EL (cell line): ENCODE measurements at regions not wholly inside any gene's neighbourhood (a gene's known extent, or its start where the extent isn't known, plus 50 kb on each side); places are given as distances from the start of the nearest gene placed in this dataset.

Experiments used
- DNase-seq: peaks from one replicate; pipeline ENCODE4 v3.0.0-alpha.2; 2016

DNA sequence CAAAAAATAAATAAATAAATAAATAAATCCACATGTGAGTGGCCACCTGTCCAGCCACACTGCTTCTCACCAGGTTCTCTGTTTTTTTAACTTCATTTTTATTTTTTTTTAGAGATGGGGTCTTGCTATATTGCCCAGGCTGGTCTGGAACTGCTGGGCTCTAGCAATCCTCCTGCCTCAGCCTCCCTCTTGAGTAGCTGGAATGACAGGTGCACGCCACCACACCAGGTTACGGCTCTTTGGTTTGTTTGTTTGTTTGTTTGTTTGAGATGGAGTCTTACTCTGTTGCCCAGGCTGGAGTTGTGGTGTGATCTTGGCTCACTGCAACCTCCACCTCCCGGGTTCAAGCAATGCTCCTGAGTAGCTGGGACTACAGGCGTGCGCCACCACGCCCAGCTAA, 94.5 kb upstream of the CACNA1A start:
- DNase-seq, result no peak

DNA sequence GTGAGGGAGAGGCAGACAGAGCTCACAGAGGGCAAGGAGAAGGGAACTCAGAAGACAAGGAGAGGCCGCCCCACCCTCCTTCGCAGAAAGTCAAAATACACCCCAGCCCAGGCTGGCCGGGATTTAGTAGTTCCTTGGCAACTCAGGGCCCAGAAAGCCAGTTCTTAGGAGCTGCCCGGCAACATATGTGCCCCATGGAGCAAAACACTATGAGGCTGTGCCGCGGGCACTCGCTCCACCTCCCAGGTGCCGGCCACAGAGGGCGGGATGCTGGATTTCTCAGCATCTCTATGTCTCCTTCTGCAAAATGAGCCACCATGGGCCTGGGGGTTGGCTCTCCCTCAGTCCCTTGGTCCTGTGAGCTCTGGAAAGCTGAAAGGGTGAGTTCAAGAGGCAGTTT, 93.8 kb upstream of the CACNA1A start:
- no peak for DNase-seq

DNA sequence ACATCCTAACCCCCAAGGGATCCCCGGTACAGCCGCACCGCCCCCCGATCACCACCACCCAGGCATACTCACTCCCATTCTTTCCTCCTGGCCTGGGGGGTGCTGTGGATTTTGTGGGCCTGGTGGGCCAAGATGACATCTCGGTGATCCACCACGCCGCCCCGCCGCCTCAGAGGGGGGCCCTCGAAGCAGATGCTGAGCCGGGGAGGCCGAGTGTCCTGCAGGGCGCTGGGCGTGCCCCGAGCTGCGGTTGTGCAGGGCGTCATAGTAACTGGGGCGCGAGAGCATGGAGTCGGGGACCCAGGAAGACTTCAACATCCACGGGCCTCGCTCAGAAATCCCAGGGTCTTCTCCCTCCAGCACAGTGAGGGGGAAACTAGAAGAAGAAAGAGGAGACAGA, 93.4 kb upstream of the CACNA1A start:
- DNase-seq, result no peak

DNA sequence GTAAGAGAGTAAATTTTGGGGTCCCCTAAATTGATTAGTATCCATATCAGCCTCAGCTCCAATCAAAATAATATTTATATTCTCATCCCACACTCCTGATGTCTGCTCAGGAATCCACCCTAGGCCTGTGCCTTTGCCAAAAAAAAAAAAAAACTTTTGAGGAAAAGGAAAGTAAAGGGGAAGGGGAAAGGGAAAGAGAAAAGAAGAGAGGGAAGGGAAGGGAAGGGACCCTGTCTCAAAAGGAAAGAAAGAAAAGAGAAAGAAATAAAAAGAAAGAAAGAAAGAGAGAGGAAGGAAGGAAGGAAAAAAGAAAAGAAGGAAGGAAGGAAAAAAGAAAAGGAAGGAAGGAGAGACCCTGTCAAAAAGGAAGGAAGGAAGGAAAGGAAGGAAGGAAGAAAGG, 91.8 kb upstream of the CACNA1A start:
- no peak for DNase-seq

DNA sequence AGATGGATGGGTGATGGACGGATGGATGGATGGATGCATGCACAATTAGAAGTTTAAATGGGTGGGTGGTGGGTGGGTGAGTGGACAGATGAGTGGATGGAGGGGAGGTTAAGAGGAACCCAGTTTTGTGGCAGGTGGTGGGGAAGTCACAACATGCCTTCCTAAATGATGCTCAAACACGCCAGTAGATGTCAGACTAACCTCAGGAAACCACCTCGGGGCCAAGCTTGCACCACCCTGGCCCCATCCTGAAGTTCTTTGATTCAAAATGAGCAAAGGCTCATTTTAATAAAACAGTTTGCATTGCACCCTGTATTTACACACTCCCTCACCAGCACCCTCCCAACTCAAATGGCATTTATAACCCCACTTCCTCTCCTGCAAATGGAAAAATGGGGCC, 91.4 kb upstream of the CACNA1A start:
- DNase-seq, result peak; percentile 73

DNA sequence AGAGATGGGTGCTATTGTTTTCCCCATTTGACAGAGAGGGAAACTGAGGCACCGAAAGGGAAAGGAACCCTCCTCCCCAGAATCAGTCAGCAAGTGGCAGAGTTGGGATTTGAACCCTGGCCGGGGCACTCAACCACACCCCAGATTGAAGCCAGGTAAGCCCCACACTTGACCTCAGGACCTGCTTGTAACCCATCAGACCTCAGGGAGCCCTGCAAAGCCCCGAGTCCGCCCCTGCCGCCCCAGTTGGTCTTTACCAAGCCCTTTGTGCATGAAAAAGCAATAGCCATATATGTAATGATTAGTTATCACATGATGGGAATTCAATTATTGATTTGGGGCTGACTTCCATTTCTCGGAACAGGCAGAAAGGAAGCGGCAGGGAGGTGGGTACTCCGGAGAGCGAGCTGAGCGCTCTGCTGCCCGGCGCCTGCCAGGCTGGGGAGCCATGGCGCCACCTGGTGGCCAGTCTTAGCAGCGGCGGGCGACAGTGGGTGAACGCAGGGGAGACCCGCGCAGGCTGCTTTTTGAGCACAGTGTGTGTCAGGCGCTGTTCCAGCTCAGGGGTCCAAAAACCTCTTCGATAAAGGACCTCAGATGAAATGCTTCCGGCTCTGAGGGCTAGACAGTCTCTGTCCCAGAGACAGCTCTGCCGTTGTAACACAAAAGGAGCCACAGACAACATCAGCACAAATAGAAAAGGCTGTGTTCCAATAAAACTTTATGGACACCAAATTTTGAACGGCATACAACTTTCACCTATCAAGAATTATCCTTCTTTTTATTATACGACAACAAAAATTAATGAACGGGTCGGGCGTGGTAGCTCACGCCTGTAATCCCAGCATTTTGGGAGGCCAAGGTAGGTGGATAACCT, 82.9 kb upstream of the CACNA1A start:
- peak; percentile 60 for DNase-seq

DNA sequence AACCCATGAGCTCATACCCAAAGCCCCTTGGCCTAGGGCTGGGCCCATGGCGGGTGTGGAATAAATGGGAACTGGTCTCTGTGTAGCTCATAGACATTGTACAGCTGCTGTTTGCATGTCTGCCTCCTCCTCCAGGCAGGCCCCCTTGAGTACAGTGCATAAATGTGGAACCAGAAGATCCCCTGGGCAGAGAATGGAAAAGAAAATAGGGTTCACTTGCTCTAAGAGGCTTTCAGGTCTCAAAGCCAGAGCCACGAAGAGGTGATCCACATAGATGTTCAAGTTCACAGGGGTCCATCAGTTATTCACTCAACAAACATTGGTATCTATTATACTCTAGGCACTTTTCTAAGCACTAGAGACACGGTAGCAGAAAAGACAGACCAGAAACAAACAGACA, 79.2 kb upstream of the CACNA1A start:
- DNase-seq, result no peak

DNA sequence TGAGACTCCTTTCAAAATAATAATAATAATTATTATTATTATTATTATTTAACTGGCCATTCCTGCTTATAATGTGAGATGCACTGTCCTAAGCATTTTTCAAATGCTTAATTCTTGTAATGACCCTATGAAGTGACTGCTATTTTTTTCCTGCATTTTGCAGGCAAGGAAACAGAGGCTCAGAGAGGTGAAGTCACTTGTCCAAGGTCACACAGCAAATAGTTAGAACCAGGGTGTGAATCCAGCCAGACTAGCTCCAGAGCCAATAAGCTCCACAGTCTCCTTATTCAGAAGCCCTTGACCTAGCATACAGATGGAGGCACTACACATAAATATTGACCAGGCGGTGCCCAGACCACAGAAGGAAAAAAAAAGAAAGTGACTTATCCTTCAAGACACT, 77.5 kb upstream of the CACNA1A start:
- DNase-seq, result no peak

DNA sequence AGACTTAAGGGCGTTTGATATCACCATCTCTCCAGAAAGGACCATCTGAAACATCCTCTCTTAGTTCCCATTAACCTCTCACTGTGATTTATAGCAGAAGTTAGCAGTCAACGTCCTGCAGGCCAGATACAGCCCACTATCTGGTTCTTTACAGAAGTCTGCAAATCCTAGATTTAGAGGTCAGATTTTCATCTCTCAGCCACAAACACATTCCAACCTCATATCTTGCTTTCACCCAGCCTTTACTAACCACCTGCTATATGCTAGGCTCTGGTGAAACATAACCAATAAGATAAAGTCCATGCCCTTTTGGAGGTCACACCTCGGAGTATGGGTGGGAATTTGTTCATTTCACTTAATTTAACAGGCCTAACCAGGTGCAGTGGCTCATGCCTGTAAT, 76.8 kb upstream of the CACNA1A start:
- no peak for DNase-seq

DNA sequence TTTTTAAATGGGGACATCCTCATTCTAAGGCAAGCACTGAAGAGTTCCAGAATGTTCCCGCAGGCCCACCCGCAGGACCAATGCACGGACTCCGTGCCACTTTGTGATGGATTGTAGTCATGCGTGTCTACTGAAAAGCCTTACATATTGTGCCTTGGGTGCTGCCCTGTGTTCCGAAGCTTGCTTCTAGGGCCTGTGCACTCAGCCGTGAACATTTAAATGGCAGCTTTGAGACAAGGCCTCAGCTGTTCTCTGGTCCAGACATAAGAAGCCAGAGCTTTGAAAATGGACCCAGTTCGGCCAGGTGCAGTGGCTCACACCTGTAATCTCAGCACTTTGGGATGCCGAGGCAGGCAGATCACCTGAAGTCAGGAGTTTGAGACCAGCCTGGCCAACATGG, 75.3 kb upstream of the CACNA1A start:
- DNase-seq, result no peak

DNA sequence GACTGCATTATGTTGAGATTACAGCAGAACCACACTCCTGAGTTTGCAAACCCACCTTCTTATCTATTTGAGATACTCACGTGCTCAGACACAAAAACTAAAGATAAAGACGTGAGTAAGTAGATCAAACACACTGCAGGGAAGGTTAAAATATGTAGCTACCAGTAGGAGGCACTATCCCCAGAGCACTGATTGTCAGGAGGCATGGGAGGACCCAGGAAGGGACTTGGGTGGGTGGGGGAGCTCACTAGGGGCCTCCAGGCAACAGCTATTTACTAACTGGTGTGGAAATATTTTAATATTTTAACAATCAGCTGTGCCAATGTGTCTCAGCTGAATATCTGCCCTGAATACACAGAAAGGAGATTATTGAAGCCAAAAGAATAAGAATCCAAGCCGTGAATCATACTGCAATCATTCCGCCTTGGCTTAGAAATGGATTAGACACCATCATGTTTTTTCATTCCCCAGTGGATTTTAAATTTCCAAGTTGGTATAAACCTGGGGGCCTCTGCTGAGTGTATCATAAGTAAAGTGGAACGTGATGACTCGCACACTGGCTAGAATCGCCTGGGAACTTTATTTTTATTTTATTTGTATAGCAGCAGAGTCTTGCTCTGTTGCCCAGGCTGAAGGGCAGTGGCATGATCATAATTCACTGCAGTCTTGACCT, 73.2 kb upstream of the CACNA1A start:
- peak; percentile 35 for DNase-seq

DNA sequence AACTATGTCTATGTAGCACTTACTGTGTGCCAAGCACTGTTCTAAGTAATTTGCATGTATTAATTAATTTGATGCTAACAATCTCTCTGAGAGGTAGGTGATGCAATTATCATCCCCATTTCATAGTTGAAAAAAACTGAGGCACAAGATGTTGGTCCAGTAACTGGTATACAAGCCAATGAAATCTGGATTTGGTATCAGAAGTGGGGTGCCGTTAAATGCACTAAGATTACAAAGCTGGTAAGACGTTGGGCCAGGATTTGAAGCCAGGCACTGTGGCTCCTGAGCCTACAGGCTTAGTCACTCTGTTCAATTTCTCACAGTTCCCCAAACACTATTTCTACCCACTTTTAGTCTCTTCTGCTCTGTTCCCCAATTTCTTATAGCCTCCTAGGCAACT, 70.4 kb upstream of the CACNA1A start:
- DNase-seq, result no peak

DNA sequence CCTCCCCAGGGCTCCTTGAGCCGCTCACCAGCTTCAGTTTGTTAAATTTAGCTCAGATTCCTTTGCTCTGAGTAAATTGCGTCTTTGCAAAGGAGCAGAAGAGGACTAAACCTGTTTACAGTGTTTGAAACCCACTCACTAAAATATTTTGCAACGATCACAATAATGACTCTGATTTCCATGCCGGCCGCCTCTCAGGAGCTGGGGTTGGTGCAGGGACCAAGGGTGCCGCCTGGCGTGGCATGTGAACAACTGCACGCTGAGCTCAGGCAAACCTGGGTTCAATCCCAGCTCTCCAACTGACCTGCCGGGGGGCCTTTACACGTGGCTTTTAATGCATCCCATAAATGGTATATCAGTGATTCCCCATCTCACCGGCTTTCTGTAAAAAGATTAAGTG, 68.7 kb upstream of the CACNA1A start:
- DNase-seq, result no peak

DNA sequence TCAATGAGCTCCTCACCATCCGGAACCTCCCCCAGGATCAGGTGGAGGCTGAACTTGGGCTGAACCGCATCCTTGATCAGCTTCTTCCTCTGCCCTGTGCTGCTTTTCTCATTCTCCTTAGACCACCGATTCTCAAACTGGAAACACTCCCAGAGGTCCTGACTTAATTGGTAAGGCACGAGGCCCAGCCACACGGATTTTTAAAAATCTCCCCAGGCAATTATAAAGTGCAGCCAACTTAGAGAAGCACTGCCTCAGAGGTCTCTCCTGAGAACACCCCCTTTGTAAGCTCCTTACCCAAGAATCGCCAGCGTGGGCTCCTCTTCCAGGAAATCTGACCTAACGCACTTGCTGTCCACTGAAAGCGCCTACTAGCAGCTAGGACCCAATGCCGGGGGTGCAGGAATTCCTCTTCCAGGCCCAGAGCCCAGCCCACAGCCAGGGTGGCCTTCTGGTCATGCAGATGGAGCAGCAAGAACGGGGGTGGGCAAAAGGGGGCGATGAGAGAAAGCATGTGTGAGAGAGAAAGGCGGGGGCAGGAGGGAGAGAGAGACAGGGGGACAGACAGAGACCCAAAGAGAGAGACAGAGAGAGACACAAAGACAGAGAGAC, 66.9 kb upstream of the CACNA1A start:
- DNase-seq, result no peak

DNA sequence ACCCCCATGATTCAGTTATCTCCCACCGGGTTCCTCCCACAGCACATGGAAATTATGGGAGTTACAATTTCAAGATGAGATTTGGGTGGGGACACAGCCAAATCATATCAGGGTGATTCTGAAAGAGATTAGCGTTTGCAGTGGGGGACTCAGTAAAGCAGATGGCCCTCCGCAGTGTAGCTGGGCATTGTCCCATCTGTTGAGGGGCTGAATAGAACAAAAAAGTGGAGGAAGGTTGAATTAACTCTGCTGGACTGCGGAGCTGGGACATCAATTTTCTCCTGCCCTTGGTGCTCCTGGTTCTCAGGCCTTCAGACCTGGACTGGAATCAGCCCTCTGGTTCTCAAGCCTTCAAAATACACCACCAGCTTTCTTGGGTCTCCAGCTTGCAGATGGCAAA, 55.2 kb upstream of the CACNA1A start:
- no peak for DNase-seq

DNA sequence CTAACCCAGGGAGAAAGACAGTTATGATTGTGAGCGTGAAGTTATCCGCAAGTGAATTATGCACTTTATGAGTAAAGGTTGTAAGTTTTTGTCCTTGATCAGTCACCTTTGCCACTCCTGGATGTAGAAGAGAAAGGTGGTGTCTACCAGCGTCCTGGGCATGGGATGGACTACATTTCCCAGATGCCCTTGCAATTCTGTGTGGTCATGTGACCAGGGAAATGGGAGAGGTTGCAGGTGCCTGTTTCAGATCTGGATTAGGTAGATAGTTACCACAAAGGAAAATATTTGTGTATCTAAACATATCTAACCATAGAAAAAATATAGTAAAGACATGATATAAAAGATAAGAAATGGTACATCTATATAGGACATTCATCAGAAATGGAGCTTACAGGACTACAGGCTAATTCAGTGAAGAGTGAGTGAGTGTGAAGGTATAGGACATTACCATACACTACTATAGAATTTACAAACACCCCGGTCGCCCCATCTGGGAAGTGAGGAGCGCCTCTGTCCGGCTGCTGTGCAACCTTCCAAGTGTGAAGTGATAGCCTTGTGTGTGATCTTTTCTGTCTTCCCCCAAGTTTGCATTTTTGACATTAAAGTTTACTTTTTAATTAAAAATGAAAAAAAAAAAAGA, 51.6 kb upstream of the CACNA1A start:
- no peak for DNase-seq

DNA sequence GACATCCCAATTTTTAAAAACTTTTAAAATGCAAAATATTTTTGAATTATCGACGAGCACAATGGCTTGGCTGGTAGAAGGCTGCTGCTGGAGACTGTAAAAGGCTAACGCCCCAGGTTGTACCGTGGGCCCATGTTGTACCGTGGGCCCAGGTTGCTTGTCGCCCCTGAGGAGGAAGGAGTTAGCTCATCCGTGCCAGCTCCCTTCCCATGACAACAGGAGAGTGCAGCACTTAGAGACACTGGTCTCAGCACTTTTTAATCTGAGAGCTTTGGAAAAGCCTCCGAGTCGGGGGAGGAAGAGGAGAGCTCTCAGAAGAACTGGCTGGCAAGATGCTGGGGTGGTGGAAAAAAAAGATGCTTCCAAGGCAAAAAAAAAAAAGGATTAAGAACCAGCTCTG, 50.3 kb upstream of the CACNA1A start:
- no peak for DNase-seq
